Lower lobe of right lung (tissue), 2 donors: ENCODE measurements at regions not wholly inside any gene's neighbourhood (a gene's known extent, or its start where the extent isn't known, plus 50 kb on each side); places are given as distances from the start of the nearest gene placed in this dataset.

Experiments
- ATAC-seq, 2 donors: fragments of 200-7000 bp; cut with Tn5 transposase; one replicate each; pipeline ENCODE4 v1.9.1; 2020 to 2022; ENCODE audit warnings: mild to moderate bottlenecking in 2 of 2, moderate library complexity in 2 of 2
- DNase-seq: peaks from one replicate; pipeline ENCODE4 v3.0.0-alpha.2; 2020
- H3K27ac ChIP-seq: fragments of 200-600 bp; one replicate; pipeline ENCODE4 v1.8.0; 2022
- H3K27me3 ChIP-seq: fragments of 200-600 bp; one replicate; pipeline ENCODE4 v1.8.0; 2022; ENCODE audit warnings: low read depth
- H3K36me3 ChIP-seq: fragments of 200-600 bp; one replicate; pipeline ENCODE4 v1.8.0; 2022; ENCODE audit warnings: mild to moderate bottlenecking
- H3K4me1 ChIP-seq: fragments of 200-600 bp; one replicate; pipeline ENCODE4 v1.8.0; 2022
- H3K4me3 ChIP-seq: fragments of 200-600 bp; one replicate; pipeline ENCODE4 v1.8.0; 2022; ENCODE audit warnings: mild to moderate bottlenecking
- H3K9me3 ChIP-seq: fragments of 200-600 bp; one replicate; pipeline ENCODE4 v1.8.0; 2022
- intact Hi-C: fragments of 100-400 bp; cut with DNase I; formaldehyde crosslinking; loops from one replicate; pipeline ENCODE4 v1.11.0; 2022
- TF ChIP-seq, protein P1 (sequence below): fragments of 200-600 bp; IDR thresholded peaks from one replicate; pipeline ENCODE4 v1.8.0; 2022; ENCODE audit warnings: antibody characterized with exemption, mild to moderate bottlenecking
- donor health status: DM: no; HTN: yes; CAD: no; lungs with severe emphysema.

DNA sequence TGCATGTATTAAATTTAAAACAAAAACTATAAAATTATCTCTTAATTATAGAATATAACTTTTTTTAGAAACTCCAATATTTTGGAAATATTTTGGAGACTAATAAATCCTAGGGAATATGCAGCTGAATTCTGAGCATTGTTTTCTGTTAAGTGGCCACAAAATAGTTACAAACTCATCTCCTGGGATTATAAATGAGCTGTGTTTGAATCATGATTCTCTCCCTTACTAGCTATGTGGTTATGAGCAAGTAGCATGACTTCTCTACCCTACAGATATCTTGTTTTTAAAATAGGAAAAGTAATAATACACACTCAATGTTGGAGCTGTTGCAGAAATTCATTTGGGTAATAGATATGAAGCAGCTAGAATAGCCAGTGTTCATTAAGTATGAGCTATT, 137.9 kb upstream of the ITGA4 start:
- Histone ChIP-seq H3K36me3 (no peaks in the 10 kb centered on the region), H3K27ac (no peak overlapping the region), H3K27me3 (no peaks in the 10 kb centered on the region), H3K4me1 (no peaks in the 10 kb centered on the region), H3K9me3 (no peaks in the 10 kb centered on the region), H3K4me3 (no peak overlapping the region)
- TF ChIP-seq, protein P1, sequence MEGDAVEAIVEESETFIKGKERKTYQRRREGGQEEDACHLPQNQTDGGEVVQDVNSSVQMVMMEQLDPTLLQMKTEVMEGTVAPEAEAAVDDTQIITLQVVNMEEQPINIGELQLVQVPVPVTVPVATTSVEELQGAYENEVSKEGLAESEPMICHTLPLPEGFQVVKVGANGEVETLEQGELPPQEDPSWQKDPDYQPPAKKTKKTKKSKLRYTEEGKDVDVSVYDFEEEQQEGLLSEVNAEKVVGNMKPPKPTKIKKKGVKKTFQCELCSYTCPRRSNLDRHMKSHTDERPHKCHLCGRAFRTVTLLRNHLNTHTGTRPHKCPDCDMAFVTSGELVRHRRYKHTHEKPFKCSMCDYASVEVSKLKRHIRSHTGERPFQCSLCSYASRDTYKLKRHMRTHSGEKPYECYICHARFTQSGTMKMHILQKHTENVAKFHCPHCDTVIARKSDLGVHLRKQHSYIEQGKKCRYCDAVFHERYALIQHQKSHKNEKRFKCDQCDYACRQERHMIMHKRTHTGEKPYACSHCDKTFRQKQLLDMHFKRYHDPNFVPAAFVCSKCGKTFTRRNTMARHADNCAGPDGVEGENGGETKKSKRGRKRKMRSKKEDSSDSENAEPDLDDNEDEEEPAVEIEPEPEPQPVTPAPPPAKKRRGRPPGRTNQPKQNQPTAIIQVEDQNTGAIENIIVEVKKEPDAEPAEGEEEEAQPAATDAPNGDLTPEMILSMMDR: no peak
- intact Hi-C loops: no loop called here
- ATAC-seq: no peak
- DNase-seq: no peak

- DNase-seq: no peak
- no peaks in the 10 kb centered on the region for H3K9me3 ChIP-seq
- no peaks in the 10 kb centered on the region for H3K36me3 ChIP-seq
- H3K27ac ChIP-seq: no peak overlapping the region
- TF ChIP-seq, protein P1: no peak
- no peaks in the 10 kb centered on the region for H3K27me3 ChIP-seq
- H3K4me1 ChIP-seq: no peaks in the 10 kb centered on the region
- no peak for ATAC-seq
- intact Hi-C loops: no loop called here
- no peak overlapping the region for H3K4me3 ChIP-seq
Observed at GRCh38 chr2:181320638-181321037, 136.5 kb upstream of the ITGA4 start.

GRCh38 chr2:181324912-181325311, 132.3 kb upstream of the ITGA4 start:
- Histone ChIP-seq H3K9me3 (no peaks in the 10 kb centered on the region), H3K27me3 (no peaks in the 10 kb centered on the region), H3K36me3 (no peaks in the 10 kb centered on the region), H3K4me3 (no peak overlapping the region), H3K4me1 (no peaks in the 10 kb centered on the region), H3K27ac (no peak overlapping the region)
- no peak for DNase-seq
- TF ChIP-seq, protein P1: no peak
- intact Hi-C loops: no loop called here
- no peak for ATAC-seq

DNA sequence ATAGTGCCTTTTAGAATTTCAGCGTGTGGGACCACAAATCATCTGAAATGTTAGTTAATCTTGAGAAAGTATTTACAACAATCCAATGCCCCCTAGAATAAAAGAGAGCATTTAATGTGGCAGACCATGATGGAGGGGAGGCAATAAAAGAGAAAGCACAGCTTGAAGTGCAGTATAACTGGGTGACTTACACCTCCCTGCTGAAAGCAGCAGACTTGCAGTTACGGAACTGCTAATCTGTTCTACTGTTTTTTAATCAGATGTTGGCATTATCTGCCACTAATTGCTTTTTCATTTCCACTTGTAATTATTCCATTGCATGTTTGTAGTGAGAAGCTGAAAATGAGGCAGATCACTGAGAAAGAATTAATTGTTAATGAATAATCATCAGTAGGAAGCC, 130.5 kb upstream of the ITGA4 start:
- H3K27me3 ChIP-seq: no peaks in the 10 kb centered on the region
- DNase-seq (no peak), ATAC-seq (no peak)
- no peaks in the 10 kb centered on the region for H3K9me3 ChIP-seq
- intact Hi-C loops: no loop called here
- H3K4me1 ChIP-seq: no peaks in the 10 kb centered on the region
- no peaks in the 10 kb centered on the region for H3K36me3 ChIP-seq
- TF ChIP-seq, protein P1: no peak
- H3K4me3 ChIP-seq: no peak overlapping the region
- H3K27ac ChIP-seq: no peak overlapping the region

DNA sequence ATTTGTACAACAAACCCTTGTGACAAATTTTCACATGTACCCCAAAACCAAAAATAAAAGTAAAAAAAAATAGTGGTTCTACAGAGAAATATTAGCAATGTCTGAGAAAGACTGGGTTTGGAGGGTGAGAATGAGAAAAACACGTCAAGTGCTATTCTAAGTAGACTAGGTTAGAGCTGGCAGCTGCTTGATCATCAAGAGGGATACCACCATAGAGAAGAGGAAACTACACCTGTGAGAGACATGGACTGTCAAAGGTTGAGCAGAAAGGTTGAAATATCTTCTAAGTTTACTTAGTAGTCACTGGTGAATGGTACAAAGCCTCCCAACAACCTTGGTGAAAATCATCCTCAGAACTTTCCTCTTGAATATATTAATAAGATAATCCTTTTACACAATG, 126.9 kb upstream of the ITGA4 start:
- no peak for DNase-seq
- no peaks in the 10 kb centered on the region for H3K27me3 ChIP-seq
- H3K36me3 ChIP-seq: no peaks in the 10 kb centered on the region
- TF ChIP-seq, protein P1: no peak
- H3K9me3 ChIP-seq: no peaks in the 10 kb centered on the region
- intact Hi-C loops: no loop called here
- no peak overlapping the region for H3K4me3 ChIP-seq
- no peak overlapping the region for H3K27ac ChIP-seq
- ATAC-seq: no peak
- no peaks in the 10 kb centered on the region for H3K4me1 ChIP-seq

DNA sequence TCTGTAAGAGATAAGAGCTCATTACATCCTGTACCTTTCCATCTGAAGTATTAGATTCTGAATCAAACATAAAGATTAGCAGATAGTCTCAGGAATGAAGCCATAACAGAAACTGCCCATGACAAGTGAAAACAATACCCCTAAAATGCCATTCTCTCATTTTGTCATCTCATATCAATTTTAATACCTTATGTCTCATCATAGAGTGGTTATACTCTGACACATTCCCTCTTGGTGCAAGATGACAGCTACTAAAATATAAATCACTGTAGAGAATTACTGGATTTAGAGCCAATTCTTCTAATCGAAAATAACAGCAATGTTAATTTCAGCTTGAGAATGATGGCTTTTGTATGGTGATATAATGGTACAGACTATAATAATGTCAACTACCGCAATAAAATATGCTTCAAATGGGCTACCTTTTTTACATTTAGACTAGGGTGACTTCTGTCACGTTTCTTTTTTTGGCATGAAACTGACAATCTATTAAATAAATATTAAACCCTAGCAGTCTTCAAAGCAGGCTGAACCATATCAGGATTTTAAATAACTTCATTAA, 125.1 kb upstream of the ITGA4 start:
- no peaks in the 10 kb centered on the region for H3K9me3 ChIP-seq
- H3K4me1 ChIP-seq: no peaks in the 10 kb centered on the region
- H3K27me3 ChIP-seq: no peaks in the 10 kb centered on the region
- DNase-seq (no peak), ATAC-seq (no peak)
- no peaks in the 10 kb centered on the region for H3K36me3 ChIP-seq
- H3K4me3 ChIP-seq: no peak overlapping the region
- H3K27ac ChIP-seq: no peak overlapping the region
- TF ChIP-seq, protein P1: no peak
- intact Hi-C loops: no loop called here
